NCI-H1436 (cell line): ENCODE measurements at regions not wholly inside any gene's neighbourhood (a gene's known extent, or its start where the extent isn't known, plus 50 kb on each side); places are given as distances from the start of the nearest gene placed in this dataset.

ENCODE experiments used
- DNase-seq: peaks from one replicate; lab custom pipeline; 2025; lab: John Stamatoyannopoulos, UW

GRCh38 chr11:32002311-32002710 is 88.6 kb upstream of the RCN1 start:
- no peak for DNase-seq

- DNase-seq: no peak
These were observed 92.9 kb upstream of the RCN1 start for GRCh38 chr11:31997955-31998354.

GRCh38 chr11:31996159-31996881 is 94.6 kb upstream of the RCN1 start:
- DNase-seq: no peak

DNA sequence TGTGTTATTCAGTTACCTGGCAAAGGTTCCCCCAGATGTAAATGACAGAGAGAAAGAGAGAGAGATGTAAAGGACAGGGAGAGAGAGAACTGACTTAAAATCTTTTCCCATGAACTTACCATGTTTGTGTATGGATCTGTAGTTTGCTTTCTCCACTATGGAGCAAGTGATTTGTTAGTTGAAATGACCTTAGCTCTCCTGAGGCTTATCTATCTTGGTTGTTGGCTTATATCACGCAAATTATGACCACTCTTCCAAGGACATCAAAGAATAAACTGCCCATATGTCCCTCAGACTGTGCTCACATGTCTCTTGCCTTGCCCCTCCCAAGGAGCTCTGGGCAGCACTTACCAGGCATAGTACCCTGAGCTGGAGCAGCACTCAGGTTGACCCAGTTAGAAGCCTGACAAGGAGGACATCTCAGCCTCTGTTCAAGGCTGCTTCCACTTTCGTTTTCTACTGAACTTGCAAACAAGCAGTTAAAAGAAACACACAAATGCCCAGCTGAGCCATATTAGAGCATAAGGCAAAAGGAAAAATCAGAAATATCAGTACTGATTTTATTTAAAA is 95.3 kb upstream of the RCN1 start:
- DNase-seq: no peak

DNA sequence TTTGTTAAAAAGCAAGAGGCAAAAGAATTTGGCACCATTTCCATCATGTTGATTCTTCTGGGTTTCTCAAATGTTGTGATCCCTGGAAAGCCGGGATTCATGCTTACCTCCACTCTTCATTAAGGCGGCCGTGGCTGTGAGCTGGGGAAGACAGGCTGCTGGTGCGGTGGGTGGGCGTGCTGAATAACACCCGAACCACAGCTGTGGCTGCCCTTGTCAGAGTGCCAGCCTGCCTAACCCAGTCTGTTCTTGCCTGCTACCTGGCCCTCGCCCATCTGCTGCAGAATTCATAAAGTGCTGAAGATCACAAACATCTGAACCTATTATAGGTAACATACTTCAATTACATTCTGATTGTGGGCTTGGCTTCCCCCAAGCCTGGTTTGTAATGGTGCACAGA is 95.8 kb upstream of the RCN1 start:
- DNase-seq: no peak

DNA sequence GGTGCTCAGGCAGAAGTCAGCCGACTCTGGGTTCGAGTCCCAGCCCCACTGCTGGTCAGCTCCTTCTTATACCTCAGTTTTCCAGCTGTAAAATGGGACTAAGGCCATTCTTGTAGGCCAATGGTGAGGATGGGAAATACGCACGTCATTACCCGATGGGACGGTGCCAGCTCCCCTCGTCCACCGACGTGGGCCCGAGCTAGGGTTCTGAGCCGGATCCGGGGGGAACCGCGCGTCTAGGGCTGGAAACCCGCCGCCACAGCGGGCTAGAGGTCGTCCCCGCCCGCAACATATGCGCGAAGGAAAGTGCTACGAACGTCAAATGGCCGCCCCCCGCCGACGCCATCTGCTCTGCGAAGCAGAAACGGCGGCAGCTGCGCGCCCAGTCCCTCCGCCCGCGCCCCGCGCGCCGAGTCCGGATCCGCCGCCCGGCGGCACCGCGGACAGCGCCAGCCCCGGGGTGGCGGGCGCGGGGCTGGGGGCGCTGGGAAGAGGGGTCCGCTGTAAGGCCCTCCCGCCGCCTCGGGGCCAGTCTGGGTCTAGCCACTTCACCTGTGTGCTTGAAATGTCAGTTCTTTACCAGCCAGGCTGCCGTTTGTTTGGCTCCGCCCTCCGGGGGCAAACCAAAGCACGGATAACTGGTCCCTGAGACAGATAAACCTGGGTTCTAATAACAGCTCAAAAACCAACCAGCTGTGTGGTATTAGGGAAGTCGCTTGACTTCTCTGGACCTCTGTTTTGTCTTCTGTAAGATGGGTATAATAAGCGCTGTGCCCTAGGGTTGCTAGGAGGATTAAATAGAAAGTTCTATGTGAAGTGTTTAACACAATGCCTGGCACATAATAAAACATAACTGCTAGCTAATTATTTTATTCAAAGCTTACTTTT is 103.5 kb upstream of the RCN1 start:
- no peak for DNase-seq

GRCh38 chr11:31986201-31986889 is 104.5 kb upstream of the RCN1 start:
- no peak for DNase-seq

- DNase-seq: no peak
These were observed 109.4 kb upstream of the RCN1 start for GRCh38 chr11:31981457-31981856.

DNA sequence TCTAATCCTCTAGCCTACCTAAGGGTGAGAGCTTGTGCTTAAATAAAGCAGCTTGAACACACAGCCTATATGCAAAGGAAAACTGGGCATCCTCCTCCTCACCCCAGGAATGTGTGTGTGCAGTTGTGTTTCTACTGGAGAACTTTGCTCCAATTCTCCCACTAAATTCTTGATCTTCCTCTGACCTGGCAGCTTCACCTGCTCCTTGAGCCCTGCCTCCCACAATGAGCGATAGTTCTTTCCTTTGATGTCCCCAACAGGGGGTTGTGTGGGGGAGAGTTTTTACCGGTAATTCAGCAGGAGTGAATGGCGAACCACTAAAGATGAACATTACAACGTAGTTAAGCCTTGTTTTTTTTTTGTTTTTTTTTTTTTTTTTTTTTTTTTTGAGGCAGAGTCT is 113.5 kb upstream of the RCN1 start:
- no peak for DNase-seq

DNA sequence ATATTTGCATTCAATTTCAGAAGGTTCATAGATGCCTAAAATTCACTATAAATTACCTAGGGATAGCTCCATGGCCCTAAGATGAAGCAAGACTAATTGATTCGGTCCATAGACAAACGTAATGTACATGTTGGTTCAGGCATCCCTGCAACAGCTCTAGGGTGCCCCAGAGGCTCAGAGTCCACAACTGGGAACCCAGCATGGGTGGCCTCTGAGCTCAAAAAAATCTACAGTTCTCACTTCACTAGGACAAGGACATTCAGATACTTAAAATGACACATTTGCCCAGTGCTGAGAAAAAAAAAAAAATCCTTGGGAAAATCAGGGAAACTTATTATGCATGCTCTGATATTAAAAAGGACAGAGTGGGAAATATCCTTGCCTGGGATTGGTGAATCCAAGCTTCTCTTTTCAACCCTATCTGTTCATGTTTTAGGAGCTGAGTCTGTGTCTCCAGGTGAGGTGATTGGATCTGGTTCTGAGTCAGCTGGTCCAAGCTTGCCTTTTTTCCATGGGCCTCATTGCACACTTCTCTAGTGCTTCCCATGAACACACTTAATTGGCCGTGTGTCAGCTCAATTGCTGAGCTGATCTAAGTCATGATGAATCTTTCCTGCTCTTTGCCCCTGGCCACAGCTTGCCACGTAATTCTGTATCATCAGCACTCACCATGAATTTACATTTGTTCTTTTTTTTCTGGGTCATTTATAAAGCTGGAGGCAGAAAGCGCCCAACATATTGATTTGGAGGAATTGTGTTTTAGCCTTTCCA is 116.3 kb upstream of the RCN1 start:
- no peak for DNase-seq

DNA sequence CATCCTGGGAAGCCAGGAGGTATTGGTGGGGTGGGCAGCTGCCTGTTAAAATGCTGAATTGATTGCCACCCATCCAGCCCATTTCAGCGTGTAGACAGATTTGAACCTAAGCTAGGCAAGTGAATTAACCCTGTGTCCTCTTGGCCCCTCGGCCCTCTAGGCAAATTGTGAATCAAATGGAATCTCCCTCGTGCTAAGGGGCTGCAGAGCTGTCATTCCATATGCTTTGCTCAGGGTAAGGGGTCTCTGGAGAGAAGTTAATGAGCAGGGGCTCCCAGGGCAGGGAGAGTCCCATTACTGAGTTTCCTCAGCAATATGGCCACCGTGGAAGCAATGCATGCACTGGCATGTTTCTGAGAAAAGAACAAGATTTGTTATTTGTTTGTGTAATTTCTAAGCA is 117.7 kb upstream of the RCN1 start:
- DNase-seq: no peak

- DNase-seq: no peak
These were observed 118.3 kb upstream of the RCN1 start for GRCh38 chr11:31972623-31973022.

- no peak for DNase-seq
These were observed 121.5 kb upstream of the RCN1 start for GRCh38 chr11:31969359-31969702.

DNA sequence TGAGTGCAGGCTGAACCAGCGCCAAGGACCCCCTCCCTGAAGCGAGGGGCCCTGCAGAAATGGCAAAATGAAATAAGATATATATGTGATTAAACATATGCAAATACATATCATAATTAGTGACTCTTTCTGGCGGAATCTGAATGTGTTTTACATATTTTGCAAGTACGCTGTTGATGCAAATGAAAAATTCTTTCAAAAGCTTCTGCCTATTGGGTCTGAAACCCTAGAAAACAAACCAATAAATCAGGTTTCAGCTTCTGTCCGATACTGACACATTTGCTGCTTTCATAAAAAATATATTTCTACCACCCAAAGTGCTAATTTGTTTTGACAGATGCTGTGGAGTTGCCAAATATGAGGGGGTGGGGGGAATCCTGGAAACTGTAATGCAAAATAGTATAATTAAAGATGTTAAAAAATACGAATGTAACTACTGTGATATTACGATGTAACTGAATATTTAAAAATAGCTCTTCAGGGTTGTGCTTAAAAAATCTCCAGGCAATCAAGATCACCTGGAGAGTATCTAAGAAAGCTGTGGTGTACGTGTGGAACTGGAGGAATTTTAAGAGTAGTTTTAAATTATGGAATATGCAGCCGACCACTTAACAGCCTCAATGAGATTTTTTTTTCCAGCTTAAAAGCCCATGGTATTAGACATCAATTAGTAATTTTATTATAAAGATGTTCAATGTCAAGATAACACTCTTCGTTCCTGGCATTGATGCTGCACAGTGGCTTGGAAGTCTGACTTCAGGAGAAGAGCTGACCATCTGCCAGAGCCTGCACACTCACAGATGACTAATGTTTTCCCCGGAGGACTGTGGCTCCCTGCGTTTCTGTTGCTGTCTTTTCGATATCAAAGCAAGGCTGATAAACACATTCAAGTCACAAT is 122.2 kb upstream of the RCN1 start:
- no peak for DNase-seq

DNA sequence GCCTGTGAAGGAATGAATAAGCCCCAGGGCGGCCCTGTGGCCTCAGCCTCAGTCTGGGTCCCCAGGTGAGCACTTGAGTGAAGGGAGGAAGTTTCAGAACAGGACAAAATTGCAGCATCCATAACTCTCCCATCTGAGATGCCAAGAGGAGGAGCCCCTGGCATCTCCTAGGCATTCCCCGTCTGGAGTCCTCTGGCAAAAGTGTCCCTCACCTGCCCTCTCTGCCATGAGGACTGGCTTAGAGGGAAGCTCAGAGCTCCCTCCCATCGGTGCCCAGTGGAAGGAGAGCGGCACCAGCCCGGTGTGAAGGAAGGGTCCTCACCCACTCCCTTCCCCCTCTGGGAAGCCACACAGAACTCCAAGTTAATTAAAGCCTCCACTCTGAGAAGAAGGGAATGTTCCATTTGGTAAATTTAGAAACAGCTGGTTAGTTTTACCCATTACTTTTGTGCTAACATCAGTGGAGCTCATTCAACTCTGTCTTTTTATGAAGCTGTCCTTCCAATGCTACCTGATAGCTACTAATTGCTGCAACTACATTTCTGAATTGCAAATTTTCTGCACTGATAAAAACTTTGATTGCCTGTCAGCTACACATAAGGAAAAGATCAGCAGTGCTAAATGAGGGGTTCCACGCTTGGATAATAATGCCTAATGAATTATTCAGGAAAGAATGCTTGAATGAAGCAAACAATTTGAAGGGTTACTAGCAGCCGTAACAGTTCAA is 123.3 kb upstream of the RCN1 start:
- DNase-seq: no peak

- DNase-seq: no peak
These were observed 124.0 kb upstream of the RCN1 start for GRCh38 chr11:31966846-31967245.

DNA sequence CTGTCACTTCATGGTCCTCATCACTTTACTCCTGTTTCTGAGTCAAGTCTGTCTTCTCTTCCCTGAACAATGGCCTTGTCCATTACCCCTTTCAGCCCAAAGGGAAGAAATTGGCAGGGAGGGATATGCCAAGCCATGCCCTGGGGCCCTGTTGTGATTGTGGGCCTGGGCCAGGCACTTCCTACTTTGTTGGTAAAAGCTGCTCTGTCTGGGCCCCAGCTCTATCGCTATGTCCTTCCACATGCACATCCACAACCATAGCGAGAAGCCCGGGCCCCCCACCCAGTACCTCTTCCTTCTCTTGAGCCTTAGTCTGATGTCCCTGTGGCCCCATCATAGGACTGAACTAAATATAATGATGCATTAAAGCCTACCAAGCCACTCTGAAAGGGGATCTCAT is 126.7 kb upstream of the RCN1 start:
- DNase-seq: no peak

DNA sequence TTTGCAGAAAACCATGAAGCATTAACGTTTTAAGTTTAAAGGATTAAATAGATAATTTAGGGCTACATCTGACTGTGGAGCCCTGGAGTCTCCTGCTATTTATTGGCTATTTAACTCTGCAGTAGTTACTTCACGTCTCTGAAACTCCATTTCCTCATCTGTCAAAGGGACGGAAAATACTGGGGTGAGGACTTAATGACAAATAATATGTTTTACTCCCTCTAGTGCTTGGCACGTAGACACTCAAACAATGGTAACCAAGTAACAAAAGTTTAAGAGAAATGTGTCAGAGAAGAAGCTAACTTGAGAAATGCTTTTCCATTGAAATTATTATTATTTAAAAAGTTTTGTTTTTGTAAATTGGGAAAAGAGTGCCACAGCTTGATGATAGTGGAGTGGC is 130.7 kb upstream of the RCN1 start:
- DNase-seq: no peak

- no peak for DNase-seq
These were observed 131.2 kb upstream of the RCN1 start for GRCh38 chr11:31959716-31960115.

DNA sequence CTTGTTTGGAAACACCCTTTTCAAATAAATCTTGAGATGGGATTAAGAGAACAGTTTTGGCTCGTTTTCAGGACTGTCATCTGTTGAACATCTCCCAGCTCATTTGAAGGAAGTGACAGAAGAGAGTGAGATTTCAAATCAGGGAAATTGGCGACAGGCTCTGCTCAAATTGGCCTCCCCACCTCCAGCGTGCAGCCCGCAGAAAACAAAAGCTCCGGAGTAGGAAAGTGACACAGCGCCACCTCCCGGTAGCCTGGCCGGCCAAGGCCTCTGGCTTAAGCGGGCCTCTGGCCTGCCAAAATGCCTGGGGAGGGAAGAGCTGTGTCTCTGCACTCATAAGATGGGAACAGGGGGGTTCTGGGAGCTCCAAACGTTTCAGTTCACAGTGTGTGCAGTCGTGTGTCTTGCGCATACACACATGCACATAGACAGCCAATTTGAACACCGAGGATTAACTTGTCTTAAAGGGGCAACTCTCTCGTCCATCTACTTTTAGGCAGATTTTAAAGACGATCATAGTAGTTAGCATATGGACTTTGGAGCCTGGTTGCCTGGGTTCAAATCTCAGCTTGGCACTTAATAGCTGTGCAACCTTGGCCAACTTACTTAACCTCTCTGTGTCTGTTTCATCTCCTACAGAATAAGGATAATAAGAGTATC is 132.7 kb upstream of the RCN1 start:
- DNase-seq: peak; percentile 18
